Astrocyte of the spinal cord (primary cell): ENCODE measurements at regions not wholly inside any gene's neighbourhood (a gene's known extent, or its start where the extent isn't known, plus 50 kb on each side); places are given as distances from the start of the nearest gene placed in this dataset.

Experiments
- DNase-seq: peaks from one replicate; pipeline ENCODE4 v3.0.0; 2011; ENCODE audit warnings: low read depth, low spot score
- H3K4me3 ChIP-seq: 2 replicates; pipeline ENCODE4 v1.5.1; 2011; ENCODE audit warnings: low read depth, mild to moderate bottlenecking, low read length, moderate library complexity
- in situ Hi-C: cut with HindIII; loops from 2 replicates; pipeline ENCODE4 v1.10.0; 2017; ENCODE audit warnings: low sequenced_read_pairs
- TF ChIP-seq, protein P1 (sequence below): IDR thresholded peaks from 2 replicates; pipeline ENCODE4 v1.5.1; 2012; ENCODE audit warnings: low read depth, mild to moderate bottlenecking, low read length, inconsistent platforms

DNA sequence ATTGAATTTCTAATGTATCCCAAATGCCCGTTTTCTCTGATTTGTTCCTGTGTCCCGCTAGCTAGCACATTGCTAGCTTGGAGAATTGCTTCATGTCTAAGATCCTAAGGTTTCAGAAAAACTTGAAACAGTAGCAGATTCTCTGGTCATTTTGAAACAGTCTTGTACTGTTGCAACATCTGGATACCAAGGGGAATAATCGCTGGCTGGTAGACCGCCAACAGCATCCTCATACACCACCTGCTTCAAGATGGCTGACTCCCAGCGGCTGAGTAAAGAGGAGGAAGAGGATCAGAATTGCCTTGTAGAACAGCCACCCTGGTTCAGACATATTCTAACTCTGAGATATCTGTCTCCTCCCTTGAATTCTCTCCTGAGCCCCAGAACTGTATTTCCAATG, 226.7 kb upstream of the ELAC2 start:
- in situ Hi-C loops: no loop called here
- TF ChIP-seq, protein P1, sequence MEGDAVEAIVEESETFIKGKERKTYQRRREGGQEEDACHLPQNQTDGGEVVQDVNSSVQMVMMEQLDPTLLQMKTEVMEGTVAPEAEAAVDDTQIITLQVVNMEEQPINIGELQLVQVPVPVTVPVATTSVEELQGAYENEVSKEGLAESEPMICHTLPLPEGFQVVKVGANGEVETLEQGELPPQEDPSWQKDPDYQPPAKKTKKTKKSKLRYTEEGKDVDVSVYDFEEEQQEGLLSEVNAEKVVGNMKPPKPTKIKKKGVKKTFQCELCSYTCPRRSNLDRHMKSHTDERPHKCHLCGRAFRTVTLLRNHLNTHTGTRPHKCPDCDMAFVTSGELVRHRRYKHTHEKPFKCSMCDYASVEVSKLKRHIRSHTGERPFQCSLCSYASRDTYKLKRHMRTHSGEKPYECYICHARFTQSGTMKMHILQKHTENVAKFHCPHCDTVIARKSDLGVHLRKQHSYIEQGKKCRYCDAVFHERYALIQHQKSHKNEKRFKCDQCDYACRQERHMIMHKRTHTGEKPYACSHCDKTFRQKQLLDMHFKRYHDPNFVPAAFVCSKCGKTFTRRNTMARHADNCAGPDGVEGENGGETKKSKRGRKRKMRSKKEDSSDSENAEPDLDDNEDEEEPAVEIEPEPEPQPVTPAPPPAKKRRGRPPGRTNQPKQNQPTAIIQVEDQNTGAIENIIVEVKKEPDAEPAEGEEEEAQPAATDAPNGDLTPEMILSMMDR: no peak
- no peak overlapping the region for H3K4me3 ChIP-seq
- DNase-seq: no peak

- in situ Hi-C loops: no loop called here
- TF ChIP-seq, protein P1: no peak
- H3K4me3 ChIP-seq: no peak overlapping the region
- no peak for DNase-seq
Observed at GRCh38 chr17:13243585-13243984, 225.8 kb upstream of the ELAC2 start.

- no peak overlapping the region for H3K4me3 ChIP-seq
- in situ Hi-C loops: no loop called here
- DNase-seq: no peak
- TF ChIP-seq, protein P1: no peak
Observed at GRCh38 chr17:13240851-13241250, 223.0 kb upstream of the ELAC2 start.

DNA sequence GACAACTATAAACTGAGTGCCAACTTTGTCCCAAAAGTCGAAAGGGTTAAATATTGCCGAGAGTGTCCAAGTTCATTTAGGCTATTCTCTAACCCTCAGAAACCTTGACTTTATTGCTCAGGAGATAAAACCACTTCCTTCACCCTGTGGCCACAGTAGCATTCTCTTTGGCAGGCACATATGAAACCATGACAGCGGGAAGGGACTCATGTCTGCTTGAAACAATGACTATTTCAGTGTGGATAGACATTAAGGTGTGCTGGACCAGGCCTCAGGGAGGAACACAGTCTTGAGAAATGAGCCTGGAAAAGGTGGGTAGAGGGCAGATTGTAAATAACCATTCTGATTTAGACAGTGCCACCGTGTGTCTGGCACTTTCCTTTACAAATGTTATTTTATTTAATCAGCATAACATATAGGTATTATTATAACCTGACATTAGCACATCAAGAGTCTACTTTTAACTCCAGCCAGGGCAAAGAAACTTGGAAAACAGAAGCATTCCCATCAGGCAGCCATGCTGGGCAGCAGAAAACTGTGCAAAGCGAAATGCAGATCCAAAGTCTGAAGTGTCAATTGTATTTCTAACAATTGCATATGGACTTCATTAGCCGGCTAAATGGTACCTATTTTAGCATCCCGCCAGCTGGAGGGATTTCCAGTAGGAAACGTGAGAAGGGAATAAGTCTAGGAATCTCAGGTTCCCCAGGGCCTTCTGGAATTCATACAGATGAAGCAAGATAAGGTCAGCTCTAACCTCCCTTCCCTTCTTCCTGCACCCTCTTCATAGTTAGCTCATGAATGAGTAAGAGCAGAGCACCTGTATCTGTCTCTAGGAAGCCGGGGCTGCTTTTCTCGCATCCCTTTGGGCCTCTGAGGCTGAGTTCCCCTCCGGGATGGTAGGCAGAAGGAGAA, 212.8 kb upstream of the ELAC2 start:
- H3K4me3 ChIP-seq: no peak overlapping the region
- in situ Hi-C loops: no loop called here
- TF ChIP-seq, protein P1: no peak
- no peak for DNase-seq

GRCh38 chr17:13228225-13228624, 210.4 kb upstream of the ELAC2 start:
- no peak for DNase-seq
- TF ChIP-seq, protein P1: no peak
- in situ Hi-C loops: no loop called here
- H3K4me3 ChIP-seq: no peak overlapping the region

GRCh38 chr17:13222975-13223374, 205.1 kb upstream of the ELAC2 start:
- TF ChIP-seq, protein P1: no peak
- in situ Hi-C loops: no loop called here
- H3K4me3 ChIP-seq: no peak overlapping the region
- no peak for DNase-seq
